Neural progenitor cell (in vitro differentiated cells): ENCODE measurements at regions not wholly inside any gene's neighbourhood (a gene's known extent, or its start where the extent isn't known, plus 50 kb on each side); places are given as distances from the start of the nearest gene placed in this dataset.

Source experiments
- CTCF ChIP-seq: fragments of 200-600 bp; sonication (generic); IDR thresholded peaks from 2 replicates; pipeline ENCODE4 v1.5.1; 2017; ENCODE audit warnings: antibody characterized with exemption, mild to moderate bottlenecking
- EZH2 ChIP-seq: fragments of 200-600 bp; sonication (generic); IDR thresholded peaks from 2 replicates; pipeline ENCODE4 v1.6.1; 2017; ENCODE audit warnings: antibody characterized with exemption, mild to moderate bottlenecking, moderate library complexity

DNA sequence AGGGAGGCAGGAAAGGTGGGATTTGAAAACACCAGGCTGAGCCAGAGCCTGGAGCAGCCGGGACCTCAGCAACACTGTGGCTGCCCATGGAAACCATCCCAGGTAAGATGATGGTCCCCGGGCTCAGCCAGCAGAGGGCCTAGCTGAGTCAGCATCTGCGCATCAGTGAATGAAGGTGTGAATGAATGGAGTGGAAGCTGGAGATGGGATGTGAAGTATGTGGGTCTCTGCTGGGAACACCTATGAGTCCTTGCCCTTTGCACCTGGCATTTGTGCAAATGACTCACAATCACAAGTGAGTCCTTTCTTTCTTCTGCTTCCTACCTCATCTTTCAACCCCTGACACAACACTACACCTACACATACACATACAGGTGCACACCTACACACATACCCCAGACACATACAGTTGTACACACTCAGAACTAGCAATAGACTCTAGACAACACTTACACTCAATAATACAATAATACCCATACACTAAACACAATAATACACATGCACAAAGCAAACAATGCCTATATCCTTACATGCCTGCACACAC, 62.8 kb upstream of the PRDM11 start:
- peak; percentile 63 for TF ChIP-seq CTCF
- TF ChIP-seq EZH2: no peak
